HCT116 (cell line): ENCODE measurements at regions not wholly inside any gene's neighbourhood (a gene's known extent, or its start where the extent isn't known, plus 50 kb on each side); places are given as distances from the start of the nearest gene placed in this dataset.

Experiments
- ATAC-seq: fragments of 200-7000 bp; cut with Tn5 transposase; 2 replicates; pipeline ENCODE4 v1.9.1; 2020; ENCODE audit warnings: mild to moderate bottlenecking, moderate library complexity
- BruUV-seq: library from RNA; stranded (reverse); fragments of 400-500 nt; replicated peaks from 2 replicates; lab custom pipeline; 2021; lab: Mats Ljungman, UMichigan
- CTCF ChIA-PET: fragments of 300-600 bp; sonication (Branson Sonifier 250); formaldehyde crosslinking; loops from one replicate; lab custom pipeline; 2021; ENCODE audit warnings: antibody characterized with exemption; lab: Charles Lee
- POLR2A ChIA-PET: fragments of 300-600, 350-600 bp; sonication (Branson Sonifier 250); formaldehyde crosslinking; loops from one replicate; lab custom pipeline; 2021; ENCODE audit warnings: antibody characterized with exemption; lab: Charles Lee
- RAD21 ChIA-PET, 2 experiments: fragments of 300-600 bp; sonication (Branson Sonifier 250); formaldehyde crosslinking; loops; one replicate each; lab custom pipeline; 2023; ENCODE audit warnings: low total read pairs in 2 of 2; ENCODE audit not compliant: uncharacterized antibody in 2 of 2, unreplicated experiment in 2 of 2, low non-redundant PET in 1 of 2; lab: Charles Lee
- DNase-seq: peaks from one replicate; pipeline ENCODE4 v3.0.0-alpha.2; 2010; ENCODE audit warnings: low read depth, low spot score
- H2AFZ ChIP-seq: fragments of 200-600 bp; shearing (Covaris generic), sonication (generic); 2 replicates; pipeline ENCODE4 v1.6.1; 2017; ENCODE audit warnings: low read depth, mixed run types, mixed read lengths, antibody characterized with exemption, low read length; ENCODE audit not compliant: poor library complexity, severe bottlenecking
- H3K27ac ChIP-seq: 2 replicates; pipeline ENCODE4 v1.5.1; 2012; ENCODE audit warnings: low read depth, low read length
- H3K27me3 ChIP-seq: fragments of 200-600 bp; sonication (generic); 2 replicates; pipeline ENCODE4 v1.6.1; 2016; ENCODE audit warnings: mixed run types, low read length, mixed read lengths; ENCODE audit not compliant: insufficient read depth
- H3K36me3 ChIP-seq, 2 experiments: fragments of 200-500 bp in 1 of 2; fragments of 200-600 bp in 1 of 2; sonication (Bioruptor generic) in 1 of 2; sonication (generic) in 1 of 2; 2 replicates each; pipeline versions ENCODE4 v1.5.1 to v1.6.1; 2014 to 2016; ENCODE audit warnings: low read length in 2 of 2, inconsistent platforms in 1 of 2, mixed read lengths in 1 of 2, mixed run types in 1 of 2; ENCODE audit not compliant: insufficient read depth in 2 of 2, control insufficient read depth in 1 of 2
- H3K4me1 ChIP-seq, 2 experiments: fragments of 200-600 bp in 1 of 2; sonication (generic) in 1 of 2; 2 replicates each; pipeline versions ENCODE4 v1.5.1 to v1.6.1; 2012 to 2017; ENCODE audit warnings: low read length in 2 of 2, inconsistent platforms in 1 of 2, mild to moderate bottlenecking in 1 of 2, mixed read lengths in 1 of 2, mixed run types in 1 of 2, moderate library complexity in 1 of 2; ENCODE audit not compliant: insufficient read depth in 2 of 2, control insufficient read depth in 1 of 2
- H3K4me2 ChIP-seq: fragments of 200-600 bp; sonication (generic); 2 replicates; pipeline ENCODE4 v1.6.1; 2017; ENCODE audit warnings: mixed run types, low read length, mixed read lengths
- H3K4me3 ChIP-seq, 2 experiments: fragments of 200-600 bp in 1 of 2; sonication (generic) in 1 of 2; replicated peaks in 1 of 2; 2 replicates each; pipeline ENCODE4 v1.5.1; 2011 to 2016; ENCODE audit warnings: low read length in 2 of 2, control low read depth in 1 of 2, low read depth in 1 of 2, mild to moderate bottlenecking in 1 of 2, mixed read lengths in 1 of 2, mixed run types in 1 of 2
- H3K79me2 ChIP-seq: fragments of 200-600 bp; sonication (generic); 2 replicates; pipeline ENCODE4 v1.6.1; 2017; ENCODE audit warnings: mild to moderate bottlenecking, mixed run types, low read length, moderate library complexity, mixed read lengths; ENCODE audit not compliant: insufficient read depth
- H3K9ac ChIP-seq: fragments of 200-600 bp; sonication (generic); 2 replicates; pipeline ENCODE4 v1.6.1; 2016; ENCODE audit warnings: low read length, mixed read lengths
- H3K9me2 ChIP-seq: fragments of 200-600 bp; sonication (generic), shearing (Covaris generic); 2 replicates; pipeline ENCODE4 v1.6.1; 2017; ENCODE audit warnings: mixed run types, mild to moderate bottlenecking, moderate library complexity; ENCODE audit not compliant: insufficient read depth
- H3K9me3 ChIP-seq, 2 experiments: fragments of 200-500 bp in 1 of 2; fragments of 200-600 bp in 1 of 2; sonication (Bioruptor generic) in 1 of 2; sonication (generic) in 1 of 2; 2 replicates each; pipeline ENCODE4 v1.6.1; 2014 to 2017; ENCODE audit warnings: low read length in 2 of 2, mixed read lengths in 2 of 2, inconsistent platforms in 1 of 2, low read depth in 1 of 2, mild to moderate bottlenecking in 1 of 2, mixed run types in 1 of 2, moderate library complexity in 1 of 2; ENCODE audit not compliant: control insufficient read depth in 1 of 2, insufficient read depth in 1 of 2
- H4K20me1 ChIP-seq: fragments of 200-600 bp; sonication (generic), shearing (Covaris generic); 2 replicates; pipeline ENCODE4 v1.6.1; 2017; ENCODE audit warnings: mixed run types, mild to moderate bottlenecking, moderate library complexity; ENCODE audit not compliant: insufficient read depth
- CEBPB ChIP-seq: IDR thresholded peaks from 2 replicates; pipeline ENCODE4 v1.6.1; 2012; ENCODE audit warnings: low read depth
- EGR1 ChIP-seq: IDR thresholded peaks from 2 replicates; pipeline ENCODE4 v1.6.1; 2012; ENCODE audit warnings: low read depth
- ELF1 ChIP-seq: IDR thresholded peaks from 2 replicates; pipeline ENCODE4 v1.6.1; 2012; ENCODE audit warnings: low read depth, borderline replicate concordance
- EZH2 ChIP-seq: fragments of 200-600 bp; sonication (generic); IDR thresholded peaks from 2 replicates; pipeline ENCODE4 v1.6.1; 2017; ENCODE audit warnings: antibody characterized with exemption, mixed run types
- EZH2phosphoT487 ChIP-seq: fragments of 200-600 bp; IDR thresholded peaks from 2 replicates; pipeline ENCODE4 v1.6.1; 2018; ENCODE audit warnings: antibody characterized with exemption, borderline replicate concordance
- FOSL1 ChIP-seq: IDR thresholded peaks from 2 replicates; pipeline ENCODE4 v1.6.1; 2012; ENCODE audit warnings: low read depth
- JUND ChIP-seq: IDR thresholded peaks from 2 replicates; pipeline ENCODE4 v1.6.1; 2012
- POLR2A ChIP-seq: IDR thresholded peaks from 2 replicates; pipeline ENCODE4 v1.7.0; 2011; ENCODE audit warnings: borderline replicate concordance; ENCODE audit not compliant: insufficient read depth, insufficient read length; ENCODE audit errors: extremely low read depth
- POLR2AphosphoS5 ChIP-seq: IDR thresholded peaks from 2 replicates; pipeline ENCODE4 v1.6.1; 2011; ENCODE audit warnings: mild to moderate bottlenecking, low read depth, low read length, moderate library complexity
- RAD21 ChIP-seq: IDR thresholded peaks from 2 replicates; pipeline ENCODE4 v1.6.1; 2012; ENCODE audit warnings: low read depth, mild to moderate bottlenecking
- SP1 ChIP-seq: IDR thresholded peaks from 2 replicates; pipeline ENCODE4 v1.6.1; 2012; ENCODE audit warnings: low read depth
- SRF ChIP-seq: IDR thresholded peaks from 2 replicates; pipeline ENCODE4 v1.6.1; 2012; ENCODE audit warnings: low read depth
- TCF7L2 ChIP-seq: IDR thresholded peaks from 2 replicates; pipeline ENCODE4 v1.7.0; 2011; ENCODE audit warnings: borderline replicate concordance, inconsistent platforms; ENCODE audit not compliant: insufficient read depth, insufficient read length; ENCODE audit errors: extremely low read depth
- YY1 ChIP-seq: IDR thresholded peaks from 2 replicates; pipeline ENCODE4 v1.6.1; 2011; ENCODE audit warnings: low read length, low read depth, moderate library complexity, mild to moderate bottlenecking; ENCODE audit not compliant: insufficient replicate concordance; ENCODE audit errors: extremely low read depth
- ZFX ChIP-seq: fragments of 450-650 bp; IDR thresholded peaks from 2 replicates; pipeline ENCODE4 v1.6.1; 2017
- ZNF274 ChIP-seq: fragments of 200-500 bp; sonication (Bioruptor generic); IDR thresholded peaks from 2 replicates; pipeline ENCODE4 v1.6.1; 2014; ENCODE audit warnings: mild to moderate bottlenecking, low read depth, low read length, inconsistent platforms
- intact Hi-C: fragments of 100-400 bp; cut with micrococcal nuclease; formaldehyde crosslinking; loops from 2 replicates; pipeline ENCODE4 v1.10.0; 2022
- TF ChIP-seq, protein P1 (sequence below): IDR thresholded peaks from 2 replicates; pipeline ENCODE4 v1.6.1; 2012
- TF ChIP-seq, protein P2 (sequence below), 3 experiments: fragments of 200-600 bp in 1 of 3; sonication (generic) in 1 of 3; IDR thresholded peaks in 2 of 3; conservative IDR thresholded peaks in 1 of 3; 2 replicates each; pipeline ENCODE4 v1.5.1; 2012 to 2017; ENCODE audit warnings: low read depth in 2 of 3, low read length in 2 of 3, antibody characterized with exemption in 1 of 3, borderline replicate concordance in 1 of 3, control low read depth in 1 of 3, mild to moderate bottlenecking in 1 of 3, mixed read lengths in 1 of 3, mixed run types in 1 of 3, moderate library complexity in 1 of 3; ENCODE audit not compliant: insufficient read depth in 1 of 3
- TF ChIP-seq, protein P3 (sequence below): IDR thresholded peaks from 2 replicates; pipeline ENCODE4 v1.6.1; 2012
- TF ChIP-seq, protein P4 (sequence below): IDR thresholded peaks from 2 replicates; pipeline ENCODE4 v1.6.1; 2012; ENCODE audit warnings: low read depth

DNA sequence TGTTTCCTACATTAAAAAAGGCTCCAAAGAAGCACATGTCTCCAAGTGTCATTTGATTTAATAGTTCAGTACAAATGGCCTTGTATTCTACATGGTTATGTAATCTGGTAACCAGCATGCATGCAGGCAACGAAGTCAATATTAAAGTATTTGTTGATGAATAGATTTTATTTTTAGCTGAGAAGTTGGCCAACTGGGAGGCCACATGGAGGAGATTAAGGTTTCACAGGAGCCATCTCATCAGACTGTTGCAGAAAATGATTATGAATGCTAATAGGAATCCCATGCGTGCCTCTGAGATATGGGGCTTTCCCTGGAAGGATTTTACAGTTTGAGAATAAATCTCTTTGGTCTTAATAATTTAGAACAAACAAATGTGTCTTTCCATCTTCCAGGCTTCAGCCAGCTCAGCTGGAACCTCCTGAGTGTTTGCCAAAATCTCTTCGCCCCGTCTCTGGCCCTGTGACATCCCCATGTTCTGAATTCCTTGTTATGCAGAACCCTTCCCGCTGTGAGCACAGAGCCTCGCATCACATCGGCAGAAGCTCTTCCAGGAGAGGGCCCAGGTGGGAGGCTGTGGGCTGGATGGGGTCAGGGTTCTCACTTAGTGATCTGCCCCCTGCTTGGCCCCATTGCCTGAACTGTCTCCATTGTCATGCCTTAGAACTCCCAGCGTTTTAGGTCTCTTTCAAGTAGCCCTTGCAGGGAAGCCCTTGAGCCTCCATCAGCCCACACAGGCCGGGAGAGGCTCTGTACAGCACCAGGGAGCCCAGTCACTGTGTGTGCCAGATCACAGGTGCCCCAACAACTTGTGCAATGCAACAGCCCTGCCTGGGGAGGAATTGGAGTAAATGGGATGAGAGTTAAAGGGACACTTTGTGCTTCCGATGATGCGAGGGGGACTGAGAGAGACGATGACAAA is 190.5 kb upstream of the TWIST2 start:
- peaks cover 0 to 10% of the 10 kb centered on the region in 2 experiments; a peak in 2 of 4 replicates for H3K9me3 ChIP-seq
- POLR2A ChIA-PET, result no interaction called here
- BruUV-seq, result no TSS peak
- no peak overlapping the region for H2AFZ ChIP-seq
- H3K4me3 ChIP-seq, result no peak overlapping the region
- no peak for ATAC-seq
- H3K4me1 ChIP-seq, result no peaks in the 10 kb centered on the region
- intact Hi-C loops, result no loop called here
- no peaks in the 10 kb centered on the region for H3K36me3 ChIP-seq
- H3K27ac ChIP-seq, result no peak overlapping the region
- TF ChIP-seq, protein P1, sequence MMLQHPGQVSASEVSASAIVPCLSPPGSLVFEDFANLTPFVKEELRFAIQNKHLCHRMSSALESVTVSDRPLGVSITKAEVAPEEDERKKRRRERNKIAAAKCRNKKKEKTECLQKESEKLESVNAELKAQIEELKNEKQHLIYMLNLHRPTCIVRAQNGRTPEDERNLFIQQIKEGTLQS, result no peak
- TF ChIP-seq, protein P2, sequence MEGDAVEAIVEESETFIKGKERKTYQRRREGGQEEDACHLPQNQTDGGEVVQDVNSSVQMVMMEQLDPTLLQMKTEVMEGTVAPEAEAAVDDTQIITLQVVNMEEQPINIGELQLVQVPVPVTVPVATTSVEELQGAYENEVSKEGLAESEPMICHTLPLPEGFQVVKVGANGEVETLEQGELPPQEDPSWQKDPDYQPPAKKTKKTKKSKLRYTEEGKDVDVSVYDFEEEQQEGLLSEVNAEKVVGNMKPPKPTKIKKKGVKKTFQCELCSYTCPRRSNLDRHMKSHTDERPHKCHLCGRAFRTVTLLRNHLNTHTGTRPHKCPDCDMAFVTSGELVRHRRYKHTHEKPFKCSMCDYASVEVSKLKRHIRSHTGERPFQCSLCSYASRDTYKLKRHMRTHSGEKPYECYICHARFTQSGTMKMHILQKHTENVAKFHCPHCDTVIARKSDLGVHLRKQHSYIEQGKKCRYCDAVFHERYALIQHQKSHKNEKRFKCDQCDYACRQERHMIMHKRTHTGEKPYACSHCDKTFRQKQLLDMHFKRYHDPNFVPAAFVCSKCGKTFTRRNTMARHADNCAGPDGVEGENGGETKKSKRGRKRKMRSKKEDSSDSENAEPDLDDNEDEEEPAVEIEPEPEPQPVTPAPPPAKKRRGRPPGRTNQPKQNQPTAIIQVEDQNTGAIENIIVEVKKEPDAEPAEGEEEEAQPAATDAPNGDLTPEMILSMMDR (IDR thresholded peaks at IDR 0.05 in 2 of 3, conservative IDR thresholded peaks at IDR 0.05 in 1 of 3; ENCODE audit: borderline replicate concordance in 1 of 3, insufficient read depth in 1 of 3, low read depth in 2 of 3, low read length in 2 of 3), result no peak
- TF ChIP-seq RAD21, result no peak
- no peak for TF ChIP-seq POLR2A
- TF ChIP-seq EZH2phosphoT487, result no peak
- no peak for TF ChIP-seq SP1
- TF ChIP-seq ELF1, result no peak
- no peak for TF ChIP-seq JUND
- TF ChIP-seq ZNF274, result no peak
- no peak for TF ChIP-seq EZH2
- TF ChIP-seq FOSL1, result no peak
- no peak for TF ChIP-seq YY1
- no peak for TF ChIP-seq POLR2AphosphoS5
- TF ChIP-seq ZFX, result no peak
- TF ChIP-seq, protein P3, sequence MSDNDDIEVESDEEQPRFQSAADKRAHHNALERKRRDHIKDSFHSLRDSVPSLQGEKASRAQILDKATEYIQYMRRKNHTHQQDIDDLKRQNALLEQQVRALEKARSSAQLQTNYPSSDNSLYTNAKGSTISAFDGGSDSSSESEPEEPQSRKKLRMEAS, result no peak
- no peak for TF ChIP-seq SRF
- TF ChIP-seq, protein P4, sequence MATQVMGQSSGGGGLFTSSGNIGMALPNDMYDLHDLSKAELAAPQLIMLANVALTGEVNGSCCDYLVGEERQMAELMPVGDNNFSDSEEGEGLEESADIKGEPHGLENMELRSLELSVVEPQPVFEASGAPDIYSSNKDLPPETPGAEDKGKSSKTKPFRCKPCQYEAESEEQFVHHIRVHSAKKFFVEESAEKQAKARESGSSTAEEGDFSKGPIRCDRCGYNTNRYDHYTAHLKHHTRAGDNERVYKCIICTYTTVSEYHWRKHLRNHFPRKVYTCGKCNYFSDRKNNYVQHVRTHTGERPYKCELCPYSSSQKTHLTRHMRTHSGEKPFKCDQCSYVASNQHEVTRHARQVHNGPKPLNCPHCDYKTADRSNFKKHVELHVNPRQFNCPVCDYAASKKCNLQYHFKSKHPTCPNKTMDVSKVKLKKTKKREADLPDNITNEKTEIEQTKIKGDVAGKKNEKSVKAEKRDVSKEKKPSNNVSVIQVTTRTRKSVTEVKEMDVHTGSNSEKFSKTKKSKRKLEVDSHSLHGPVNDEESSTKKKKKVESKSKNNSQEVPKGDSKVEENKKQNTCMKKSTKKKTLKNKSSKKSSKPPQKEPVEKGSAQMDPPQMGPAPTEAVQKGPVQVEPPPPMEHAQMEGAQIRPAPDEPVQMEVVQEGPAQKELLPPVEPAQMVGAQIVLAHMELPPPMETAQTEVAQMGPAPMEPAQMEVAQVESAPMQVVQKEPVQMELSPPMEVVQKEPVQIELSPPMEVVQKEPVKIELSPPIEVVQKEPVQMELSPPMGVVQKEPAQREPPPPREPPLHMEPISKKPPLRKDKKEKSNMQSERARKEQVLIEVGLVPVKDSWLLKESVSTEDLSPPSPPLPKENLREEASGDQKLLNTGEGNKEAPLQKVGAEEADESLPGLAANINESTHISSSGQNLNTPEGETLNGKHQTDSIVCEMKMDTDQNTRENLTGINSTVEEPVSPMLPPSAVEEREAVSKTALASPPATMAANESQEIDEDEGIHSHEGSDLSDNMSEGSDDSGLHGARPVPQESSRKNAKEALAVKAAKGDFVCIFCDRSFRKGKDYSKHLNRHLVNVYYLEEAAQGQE, result no peak
- no peak for TF ChIP-seq TCF7L2
- TF ChIP-seq EGR1, result no peak
- no peak for TF ChIP-seq CEBPB
- TF ChIP-seq, all 23 proteins: peak for 0
- H3K4me2 ChIP-seq, result no peak overlapping the region
- ChIA-PET CTCF (no interaction called here), RAD21 (no interaction called here)
- DNase-seq, result no peak
- no peak overlapping the region for H3K9ac ChIP-seq
- no peaks in the 10 kb centered on the region for H3K9me2 ChIP-seq
- no peaks in the 10 kb centered on the region for H3K27me3 ChIP-seq
- H3K79me2 ChIP-seq, result no peaks in the 10 kb centered on the region
- no peaks in the 10 kb centered on the region for H4K20me1 ChIP-seq
